SK-N-SH (cell line): ENCODE measurements at regions not wholly inside any gene's neighbourhood (a gene's known extent, or its start where the extent isn't known, plus 50 kb on each side); places are given as distances from the start of the nearest gene placed in this dataset.

ENCODE experiments used
- CTCF ChIA-PET: fragments of 300-600, 350-600 bp; formaldehyde crosslinking; extraction: SDS; loops from one replicate; lab custom pipeline; 2021; lab: Yijun Ruan, JAX
- POLR2A ChIA-PET: fragments of 350-600 bp; sonication (Branson Sonifier 250); formaldehyde crosslinking; extraction: SDS; loops from one replicate; lab custom pipeline; 2020; ENCODE audit warnings: antibody characterized with exemption, inconsistent platforms; lab: Yijun Ruan, JAX
- DNase-seq: peaks from one replicate; pipeline ENCODE4 v3.0.0; 2012
- H2AFZ ChIP-seq: fragments of 200-600 bp; sonication (generic); 2 replicates; pipeline ENCODE4 v1.8.1; 2016; ENCODE audit warnings: antibody characterized with exemption, mild to moderate bottlenecking, low read depth
- H3F3A ChIP-seq: fragments of 200-600 bp; sonication (generic); replicated peaks from 2 replicates; pipeline ENCODE3; 2016; ENCODE audit warnings: antibody characterized with exemption, mild to moderate bottlenecking; ENCODE audit not compliant: insufficient read depth
- H3K27ac ChIP-seq, 2 experiments: fragments of 200-500 bp in 1 of 2; fragments of 200-600 bp in 1 of 2; sonication (Bioruptor generic) in 1 of 2; sonication (generic), shearing (Covaris generic) in 1 of 2; 2 replicates each; pipeline versions ENCODE4 v1.5.1 to v1.6.1; 2014 to 2016; ENCODE audit warnings: low read depth in 2 of 2, inconsistent platforms in 1 of 2, low read length in 1 of 2, mild to moderate bottlenecking in 1 of 2, mixed read lengths in 1 of 2
- H3K27me3 ChIP-seq: fragments of 200-600 bp; sonication (generic), shearing (Covaris generic); 2 replicates; pipeline ENCODE4 v1.6.1; 2016; ENCODE audit warnings: mixed run types; ENCODE audit not compliant: insufficient read depth
- H3K36me3 ChIP-seq, 2 experiments: fragments of 200-500 bp in 1 of 2; fragments of 200-600 bp in 1 of 2; sonication (Bioruptor generic) in 1 of 2; sonication (generic) in 1 of 2; replicated peaks in 1 of 2; 2 replicates each; pipeline versions ENCODE3 to v1.5.1; 2014 to 2016; ENCODE audit warnings: low read length in 1 of 2, mild to moderate bottlenecking in 1 of 2; ENCODE audit not compliant: insufficient read depth in 2 of 2, control insufficient read depth in 1 of 2
- H3K4me1 ChIP-seq, 2 experiments: fragments of 200-500 bp in 1 of 2; fragments of 200-600 bp in 1 of 2; sonication (Bioruptor generic) in 1 of 2; sonication (generic), shearing (Covaris generic) in 1 of 2; 2 replicates each; pipeline versions ENCODE4 v1.5.1 to v1.6.1; 2014 to 2016; ENCODE audit warnings: low read depth in 1 of 2, low read length in 1 of 2, mixed run types in 1 of 2; ENCODE audit not compliant: insufficient read depth in 2 of 2, control insufficient read depth in 1 of 2
- H3K4me2 ChIP-seq: fragments of 200-600 bp; sonication (generic), shearing (Covaris generic); 2 replicates; pipeline ENCODE4 v1.6.1; 2017; ENCODE audit warnings: mixed run types
- H3K4me3 ChIP-seq, 2 experiments: fragments of 200-500 bp in 1 of 2; fragments of 200-600 bp in 1 of 2; sonication (Bioruptor generic) in 1 of 2; sonication (generic), shearing (Covaris generic) in 1 of 2; 2 replicates each; pipeline versions ENCODE4 v1.5.1 to v1.8.1; 2014 to 2016; ENCODE audit warnings: low read depth in 2 of 2, inconsistent platforms in 1 of 2, low read length in 1 of 2, mild to moderate bottlenecking in 1 of 2, mixed read lengths in 1 of 2, moderate library complexity in 1 of 2
- H3K79me2 ChIP-seq: fragments of 200-600 bp; sonication (generic); 2 replicates; pipeline ENCODE4 v1.8.1; 2017; ENCODE audit warnings: mild to moderate bottlenecking; ENCODE audit not compliant: insufficient read depth
- H3K9ac ChIP-seq: fragments of 200-600 bp; sonication (generic); 2 replicates; pipeline ENCODE4 v1.6.1; 2017; ENCODE audit warnings: mixed run types
- H3K9me2 ChIP-seq: fragments of 200-600 bp; sonication (generic); 2 replicates; pipeline ENCODE4 v1.6.1; 2017; ENCODE audit warnings: mixed run types
- H3K9me3 ChIP-seq: fragments of 200-600 bp; sonication (generic); 2 replicates; pipeline ENCODE4 v1.6.1; 2017; ENCODE audit warnings: mixed run types, mild to moderate bottlenecking, moderate library complexity
- H4K20me1 ChIP-seq: fragments of 200-600 bp; sonication (generic); 2 replicates; pipeline ENCODE4 v1.6.1; 2017; ENCODE audit warnings: mild to moderate bottlenecking, mixed run types; ENCODE audit not compliant: insufficient read depth
- CHD2 ChIP-seq: fragments of 150-350 bp; IDR thresholded peaks from 2 replicates; pipeline ENCODE4 v1.6.1; 2018; ENCODE audit warnings: low read length; ENCODE audit not compliant: partially characterized antibody
- EZH2phosphoT487 ChIP-seq: fragments of 200-600 bp; sonication (generic); IDR thresholded peaks from 2 replicates; pipeline ENCODE4 v1.6.1; 2017; ENCODE audit warnings: low read depth, mixed run types, mild to moderate bottlenecking, antibody characterized with exemption, moderate library complexity, borderline replicate concordance
- FOXJ3 ChIP-seq: sonication (generic); formaldehyde crosslinking; IDR thresholded peaks from 2 replicates; pipeline ENCODE4 v1.5.1; 2020; ENCODE audit warnings: mild to moderate bottlenecking, missing genetic modification reagents
- MEF2A ChIP-seq: IDR thresholded peaks from 2 replicates; pipeline ENCODE4 v1.4.0; 2012; ENCODE audit warnings: low read depth, borderline replicate concordance
- MXI1 ChIP-seq: IDR thresholded peaks from 2 replicates; pipeline ENCODE4 v1.6.1; 2012; ENCODE audit warnings: mild to moderate bottlenecking, low read depth, low read length, improper control_type of control experiment
- NFIC ChIP-seq: IDR thresholded peaks from 2 replicates; pipeline ENCODE4 v1.4.0; 2012; ENCODE audit warnings: borderline replicate concordance
- NRF1 ChIP-seq: IDR thresholded peaks from 2 replicates; pipeline ENCODE4 v1.6.1; 2012; ENCODE audit warnings: low read depth, mild to moderate bottlenecking, low read length
- RCOR1 ChIP-seq: fragments of 150-350 bp; IDR thresholded peaks from 2 replicates; pipeline ENCODE4 v1.6.1; 2017; ENCODE audit warnings: antibody characterized with exemption, low read length
- RFX5 ChIP-seq: IDR thresholded peaks from 2 replicates; pipeline ENCODE4 v1.6.1; 2012; ENCODE audit warnings: mild to moderate bottlenecking, improper control_type of control experiment, low read length
- SMC3 ChIP-seq: IDR thresholded peaks from 2 replicates; pipeline ENCODE4 v1.6.1; 2012; ENCODE audit warnings: low read depth, low read length, improper control_type of control experiment
- TCF12 ChIP-seq: IDR thresholded peaks from 2 replicates; pipeline ENCODE4 v1.4.0; 2012
- TF ChIP-seq, protein P1 (sequence below): IDR thresholded peaks from 2 replicates; pipeline ENCODE4 v1.6.1; 2012; ENCODE audit warnings: mild to moderate bottlenecking, low read depth, low read length, moderate library complexity
- TF ChIP-seq, protein P2 (sequence below): IDR thresholded peaks from 2 replicates; pipeline ENCODE4 v1.4.0; 2012; ENCODE audit warnings: low read depth, borderline replicate concordance
- TF ChIP-seq, protein P3 (sequence below): IDR thresholded peaks from 2 replicates; pipeline ENCODE4; 2012

DNA sequence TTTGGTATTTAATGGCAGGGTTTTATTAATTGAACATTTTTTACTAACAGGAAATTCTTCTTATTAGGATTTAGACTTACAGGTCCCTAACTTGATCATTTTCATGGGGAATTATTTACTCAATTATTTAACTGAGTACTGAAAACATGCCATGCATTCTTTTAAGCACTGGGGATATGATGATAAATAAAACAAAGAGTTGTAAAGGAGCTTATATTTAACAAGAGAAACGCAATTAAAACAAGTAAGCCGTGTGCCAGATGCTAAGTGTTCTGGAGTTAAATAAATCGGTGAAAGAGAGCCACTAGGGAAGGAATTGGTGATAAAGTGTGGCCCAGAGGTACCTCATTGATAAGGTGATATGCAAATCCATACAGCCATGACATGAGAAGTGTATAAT, 214.2 kb upstream of the HTR1E start (continued):
- TF ChIP-seq, protein P1, sequence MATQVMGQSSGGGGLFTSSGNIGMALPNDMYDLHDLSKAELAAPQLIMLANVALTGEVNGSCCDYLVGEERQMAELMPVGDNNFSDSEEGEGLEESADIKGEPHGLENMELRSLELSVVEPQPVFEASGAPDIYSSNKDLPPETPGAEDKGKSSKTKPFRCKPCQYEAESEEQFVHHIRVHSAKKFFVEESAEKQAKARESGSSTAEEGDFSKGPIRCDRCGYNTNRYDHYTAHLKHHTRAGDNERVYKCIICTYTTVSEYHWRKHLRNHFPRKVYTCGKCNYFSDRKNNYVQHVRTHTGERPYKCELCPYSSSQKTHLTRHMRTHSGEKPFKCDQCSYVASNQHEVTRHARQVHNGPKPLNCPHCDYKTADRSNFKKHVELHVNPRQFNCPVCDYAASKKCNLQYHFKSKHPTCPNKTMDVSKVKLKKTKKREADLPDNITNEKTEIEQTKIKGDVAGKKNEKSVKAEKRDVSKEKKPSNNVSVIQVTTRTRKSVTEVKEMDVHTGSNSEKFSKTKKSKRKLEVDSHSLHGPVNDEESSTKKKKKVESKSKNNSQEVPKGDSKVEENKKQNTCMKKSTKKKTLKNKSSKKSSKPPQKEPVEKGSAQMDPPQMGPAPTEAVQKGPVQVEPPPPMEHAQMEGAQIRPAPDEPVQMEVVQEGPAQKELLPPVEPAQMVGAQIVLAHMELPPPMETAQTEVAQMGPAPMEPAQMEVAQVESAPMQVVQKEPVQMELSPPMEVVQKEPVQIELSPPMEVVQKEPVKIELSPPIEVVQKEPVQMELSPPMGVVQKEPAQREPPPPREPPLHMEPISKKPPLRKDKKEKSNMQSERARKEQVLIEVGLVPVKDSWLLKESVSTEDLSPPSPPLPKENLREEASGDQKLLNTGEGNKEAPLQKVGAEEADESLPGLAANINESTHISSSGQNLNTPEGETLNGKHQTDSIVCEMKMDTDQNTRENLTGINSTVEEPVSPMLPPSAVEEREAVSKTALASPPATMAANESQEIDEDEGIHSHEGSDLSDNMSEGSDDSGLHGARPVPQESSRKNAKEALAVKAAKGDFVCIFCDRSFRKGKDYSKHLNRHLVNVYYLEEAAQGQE = no peak
- no peak for TF ChIP-seq TCF12
- no peak for TF ChIP-seq MXI1
- TF ChIP-seq, protein P2, sequence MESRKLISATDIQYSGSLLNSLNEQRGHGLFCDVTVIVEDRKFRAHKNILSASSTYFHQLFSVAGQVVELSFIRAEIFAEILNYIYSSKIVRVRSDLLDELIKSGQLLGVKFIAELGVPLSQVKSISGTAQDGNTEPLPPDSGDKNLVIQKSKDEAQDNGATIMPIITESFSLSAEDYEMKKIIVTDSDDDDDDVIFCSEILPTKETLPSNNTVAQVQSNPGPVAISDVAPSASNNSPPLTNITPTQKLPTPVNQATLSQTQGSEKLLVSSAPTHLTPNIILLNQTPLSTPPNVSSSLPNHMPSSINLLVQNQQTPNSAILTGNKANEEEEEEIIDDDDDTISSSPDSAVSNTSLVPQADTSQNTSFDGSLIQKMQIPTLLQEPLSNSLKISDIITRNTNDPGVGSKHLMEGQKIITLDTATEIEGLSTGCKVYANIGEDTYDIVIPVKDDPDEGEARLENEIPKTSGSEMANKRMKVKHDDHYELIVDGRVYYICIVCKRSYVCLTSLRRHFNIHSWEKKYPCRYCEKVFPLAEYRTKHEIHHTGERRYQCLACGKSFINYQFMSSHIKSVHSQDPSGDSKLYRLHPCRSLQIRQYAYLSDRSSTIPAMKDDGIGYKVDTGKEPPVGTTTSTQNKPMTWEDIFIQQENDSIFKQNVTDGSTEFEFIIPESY = no peak
- no peak for TF ChIP-seq RFX5
- no peak for TF ChIP-seq EZH2phosphoT487
- no peak for TF ChIP-seq SMC3
- TF ChIP-seq NRF1 = no peak
- no peak for TF ChIP-seq RCOR1
- no peak for TF ChIP-seq FOXJ3 (CRISPR knock-in tag)
- no peak for TF ChIP-seq NFIC

DNA sequence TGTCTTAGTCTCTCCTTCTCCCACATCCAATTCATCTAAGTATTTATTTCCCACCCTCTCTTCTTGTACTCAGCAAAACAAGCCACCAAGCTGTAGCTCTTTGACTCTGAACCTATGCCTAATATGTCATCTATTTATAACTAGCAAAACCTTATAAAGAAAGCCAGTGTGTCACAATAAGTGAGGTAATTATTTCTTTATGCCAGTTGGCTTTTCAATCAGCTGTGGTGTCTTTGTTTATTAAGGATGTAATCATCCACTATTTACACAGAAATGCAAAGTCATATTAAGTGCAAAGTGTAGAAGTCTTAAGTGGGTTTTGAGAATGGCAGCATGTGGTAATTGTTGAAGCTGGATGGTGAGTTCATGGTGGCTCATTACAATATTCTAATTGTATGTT, 215.2 kb upstream of the HTR1E start:
- no peak overlapping the region for H3K9ac ChIP-seq
- ChIA-PET POLR2A (no interaction called here), CTCF (no interaction called here)
- H4K20me1 ChIP-seq = no peaks in the 10 kb centered on the region
- no peaks in the 10 kb centered on the region for H3K27me3 ChIP-seq
- no peaks in the 10 kb centered on the region for H3K9me3 ChIP-seq
- no peak overlapping the region for H3K27ac ChIP-seq
- H3K4me2 ChIP-seq = no peak overlapping the region
- no peaks in the 10 kb centered on the region for H3K9me2 ChIP-seq
- DNase-seq = no peak
- H2AFZ ChIP-seq = no peak overlapping the region
- no peaks in the 10 kb centered on the region for H3F3A ChIP-seq
- no peaks in the 10 kb centered on the region for H3K36me3 ChIP-seq
- H3K4me1 ChIP-seq = no peaks in the 10 kb centered on the region
- TF ChIP-seq CHD2 = no peak
- TF ChIP-seq TCF12 = no peak
- no peak for TF ChIP-seq MEF2A
- TF ChIP-seq, protein P3, sequence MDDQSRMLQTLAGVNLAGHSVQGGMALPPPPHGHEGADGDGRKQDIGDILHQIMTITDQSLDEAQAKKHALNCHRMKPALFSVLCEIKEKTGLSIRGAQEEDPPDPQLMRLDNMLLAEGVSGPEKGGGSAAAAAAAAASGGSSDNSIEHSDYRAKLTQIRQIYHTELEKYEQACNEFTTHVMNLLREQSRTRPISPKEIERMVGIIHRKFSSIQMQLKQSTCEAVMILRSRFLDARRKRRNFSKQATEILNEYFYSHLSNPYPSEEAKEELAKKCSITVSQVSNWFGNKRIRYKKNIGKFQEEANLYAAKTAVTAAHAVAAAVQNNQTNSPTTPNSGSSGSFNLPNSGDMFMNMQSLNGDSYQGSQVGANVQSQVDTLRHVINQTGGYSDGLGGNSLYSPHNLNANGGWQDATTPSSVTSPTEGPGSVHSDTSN = no peak
- no peaks in the 10 kb centered on the region for H3K79me2 ChIP-seq
- no peak overlapping the region for H3K4me3 ChIP-seq
